Kasumi-1 (cell line): ENCODE measurements at regions not wholly inside any gene's neighbourhood (a gene's known extent, or its start where the extent isn't known, plus 50 kb on each side); places are given as distances from the start of the nearest gene placed in this dataset.
"Not testable (repeated sequence)": the region's sequence is repeated elsewhere in the genome, so short reads cannot be mapped to it uniquely, and the experiment has no call there.

Experiments
- DNase-seq, 2 experiments: peaks; one replicate each; lab custom pipeline; 2025; lab: John Stamatoyannopoulos, UW

- DNase-seq, result peak; percentile 51
Observed at GRCh38 chr7:65251851-65252620, 121.6 kb upstream of the ZNF92 start.

GRCh38 chr7:65250697-65251395 is 122.8 kb upstream of the ZNF92 start:
- DNase-seq, result no peak

GRCh38 chr7:65250216-65250615 is 123.4 kb upstream of the ZNF92 start:
- no peak for DNase-seq

GRCh38 chr7:65247491-65247890 is 126.2 kb upstream of the ZNF92 start:
- DNase-seq, result no peak

- no peak for DNase-seq
Observed at GRCh38 chr7:65239707-65240352, 133.8 kb upstream of the ZNF92 start.

GRCh38 chr7:65239324-65239706 is 134.3 kb upstream of the ZNF92 start:
- DNase-seq, result no peak

GRCh38 chr7:65238785-65239184 is 134.9 kb upstream of the ZNF92 start:
- DNase-seq, result no peak

- no peak for DNase-seq
Observed at GRCh38 chr7:65235586-65235985, 138.1 kb upstream of the ZNF92 start.

GRCh38 chr7:65233409-65234034 is 140.1 kb upstream of the ZNF92 start:
- DNase-seq, result no peak

GRCh38 chr7:65230231-65230630 is 143.4 kb upstream of the ZNF92 start:
- no peak for DNase-seq

GRCh38 chr7:65225422-65226006 is 148.1 kb upstream of the ZNF92 start:
- no peak for DNase-seq

- DNase-seq, result no peak
Observed at GRCh38 chr7:65222655-65223054, 151.0 kb upstream of the ZNF92 start.

- no peak for DNase-seq
Observed at GRCh38 chr7:65221683-65222082, 152.0 kb upstream of the ZNF92 start.

- no peak for DNase-seq
Observed at GRCh38 chr7:65219623-65220022, 154.0 kb upstream of the ZNF92 start.

- peak; percentile 30 to 35 for DNase-seq
Observed at GRCh38 chr7:65216469-65216868, 157.2 kb upstream of the ZNF92 start.

GRCh38 chr7:65213260-65213659 is 160.4 kb upstream of the ZNF92 start:
- not testable (repeated sequence) for DNase-seq

- not testable (repeated sequence) for DNase-seq
Observed at GRCh38 chr7:65199221-65199620, 174.4 kb upstream of the ZNF92 start.

GRCh38 chr7:65193334-65194058 is 180.2 kb upstream of the ZNF92 start:
- DNase-seq, result not testable (repeated sequence)

- DNase-seq, result not testable (repeated sequence)
Observed at GRCh38 chr7:65177041-65177440, 170.6 kb upstream of the ERV3-1 start.

- DNase-seq, result not testable (repeated sequence)
Observed at GRCh38 chr7:65150105-65150504, 143.6 kb upstream of the ERV3-1 start.

GRCh38 chr7:65146118-65146914 is 139.8 kb upstream of the ERV3-1 start:
- not testable (repeated sequence) for DNase-seq
